Lung microvascular endothelial cell (primary cell): ENCODE measurements at regions not wholly inside any gene's neighbourhood (a gene's known extent, or its start where the extent isn't known, plus 50 kb on each side); places are given as distances from the start of the nearest gene placed in this dataset.

Experiments used
- DNase-seq, 2 donors: peaks; one replicate each; pipeline versions ENCODE4 v3.0.0 to v3.0.0-alpha.2; 2010; ENCODE audit warnings: low read depth in 2 of 2

DNA sequence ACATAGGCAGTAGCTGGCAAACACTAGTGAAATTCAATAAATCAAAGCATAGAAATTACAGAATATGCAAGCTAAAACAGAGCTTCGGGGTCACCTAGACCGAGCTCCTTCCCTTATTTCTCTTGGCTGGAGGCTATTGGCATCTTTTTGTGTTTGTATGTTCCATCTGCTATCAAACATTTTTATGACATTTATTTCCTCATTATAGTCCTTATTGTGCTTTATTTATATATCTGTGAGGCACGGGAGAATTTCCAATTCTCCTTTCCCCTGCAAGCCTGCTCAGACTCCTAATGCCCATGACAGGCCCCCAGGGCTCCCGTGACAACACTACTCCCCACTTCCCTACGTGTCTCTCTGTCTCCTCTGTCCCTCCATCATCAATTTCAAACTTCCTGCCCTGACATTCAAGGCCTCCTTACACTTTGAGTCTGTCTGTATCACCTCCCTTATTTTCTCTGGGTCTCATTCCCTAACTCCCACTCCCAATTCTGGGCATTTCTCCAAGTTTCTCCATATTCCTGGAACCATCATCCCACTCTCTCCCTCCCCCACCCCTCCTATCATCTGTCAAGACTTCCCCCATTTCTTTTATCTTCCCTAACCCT, 316.9 kb downstream of the OSR1 start:
- DNase-seq: no peak

DNA sequence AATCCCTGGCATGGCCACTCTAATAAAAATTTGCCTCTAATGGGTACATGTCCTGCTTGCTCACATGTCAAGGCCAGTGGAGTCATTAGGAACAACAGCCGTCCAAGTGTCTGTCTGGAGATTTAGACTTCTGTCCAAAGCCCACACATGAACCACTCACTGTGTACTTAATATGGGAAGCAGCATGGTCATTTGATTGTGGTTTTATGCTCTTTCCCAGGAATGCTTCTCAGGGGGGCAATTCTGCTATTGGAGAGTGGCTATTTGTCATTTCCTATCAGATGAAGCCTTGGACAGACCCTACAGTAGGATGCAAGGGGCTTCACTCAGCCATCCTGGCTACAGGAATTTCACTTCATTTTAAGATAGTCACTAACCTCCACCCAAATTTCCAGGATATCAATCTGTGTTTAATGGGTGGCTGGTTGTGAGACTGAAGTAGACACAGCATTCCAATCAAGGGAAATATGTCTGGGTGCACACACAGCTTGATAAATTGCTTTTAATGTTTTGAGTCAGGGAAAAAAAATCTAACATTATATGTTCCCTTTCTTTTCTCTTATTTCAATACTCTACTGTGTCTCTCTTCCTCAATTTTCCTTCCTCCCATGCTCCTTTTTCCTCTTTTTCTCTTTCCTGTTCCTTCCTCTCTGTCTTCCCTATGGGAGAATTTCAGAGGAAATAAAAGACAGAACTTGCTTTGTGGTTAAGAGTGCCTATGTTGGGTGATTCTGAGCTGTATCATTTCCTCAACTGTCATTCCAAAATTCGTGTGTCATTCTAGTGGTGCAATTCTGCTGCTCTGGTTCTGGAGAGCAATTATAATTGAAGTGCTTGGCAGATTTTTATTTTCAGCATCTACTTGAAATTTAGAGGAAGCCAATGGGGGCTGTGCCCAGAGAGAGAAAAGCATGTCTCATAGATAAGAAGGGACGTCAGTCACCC, 320.1 kb downstream of the OSR1 start:
- peak in 1 of 2 donors; percentile 27 for DNase-seq

DNA sequence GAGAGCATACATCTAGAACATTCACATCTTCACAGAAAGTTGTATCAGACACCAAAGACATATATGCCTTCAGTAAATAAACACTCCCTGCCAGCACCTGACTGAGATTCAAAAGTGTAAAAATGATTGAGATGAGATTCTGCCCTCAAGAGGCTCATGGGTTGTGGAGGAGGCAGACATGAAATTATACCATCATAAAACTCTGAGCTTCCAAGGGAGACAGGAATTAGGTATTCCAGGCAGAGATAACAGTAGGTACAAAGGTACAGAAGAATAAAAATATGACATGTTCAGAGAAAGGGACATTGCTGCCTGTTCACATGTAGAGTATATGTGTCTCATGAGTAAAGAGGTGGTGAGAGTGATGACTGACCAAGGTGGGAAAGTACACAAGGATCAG, 322.3 kb downstream of the OSR1 start:
- DNase-seq: no peak

DNA sequence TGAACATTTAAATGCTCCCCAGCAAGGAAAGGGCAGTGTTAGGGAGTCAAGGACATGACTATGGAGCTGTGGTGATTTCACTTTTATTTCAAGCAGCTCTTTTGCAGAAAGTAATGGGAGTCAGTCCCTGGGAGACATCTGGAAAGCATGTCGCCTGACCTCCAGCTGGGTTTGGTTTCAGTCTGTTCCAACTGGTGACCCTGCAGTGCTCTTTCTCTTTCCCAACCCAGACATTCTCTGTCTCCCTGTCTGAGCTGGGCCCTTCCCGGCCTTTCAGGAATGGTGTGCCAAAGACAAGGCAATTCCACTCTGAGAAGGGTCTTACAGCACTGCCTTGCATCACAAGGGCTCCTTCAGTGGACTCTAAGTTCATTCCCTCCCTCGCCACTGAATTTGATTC, 323.2 kb downstream of the OSR1 start:
- DNase-seq: no peak

DNA sequence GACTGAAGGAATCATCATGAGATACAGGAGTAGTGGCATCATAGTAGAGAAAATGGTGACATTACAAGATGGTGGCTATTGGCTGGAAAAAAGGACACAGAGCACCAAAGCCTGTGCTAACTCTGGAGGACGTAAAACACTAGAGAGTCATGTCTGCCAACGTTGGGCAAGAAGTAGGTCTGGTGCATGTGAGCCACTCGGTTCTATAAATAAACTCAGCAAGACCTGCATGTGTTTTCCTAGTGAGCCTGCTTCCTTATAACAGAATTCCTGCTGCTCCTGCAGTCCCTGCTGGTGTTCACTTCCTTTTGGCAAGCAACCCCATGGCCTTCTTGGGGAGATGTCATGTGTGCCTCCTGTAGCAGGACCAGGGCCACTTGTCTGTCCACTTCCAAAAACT, 325.2 kb downstream of the OSR1 start:
- DNase-seq: no peak

DNA sequence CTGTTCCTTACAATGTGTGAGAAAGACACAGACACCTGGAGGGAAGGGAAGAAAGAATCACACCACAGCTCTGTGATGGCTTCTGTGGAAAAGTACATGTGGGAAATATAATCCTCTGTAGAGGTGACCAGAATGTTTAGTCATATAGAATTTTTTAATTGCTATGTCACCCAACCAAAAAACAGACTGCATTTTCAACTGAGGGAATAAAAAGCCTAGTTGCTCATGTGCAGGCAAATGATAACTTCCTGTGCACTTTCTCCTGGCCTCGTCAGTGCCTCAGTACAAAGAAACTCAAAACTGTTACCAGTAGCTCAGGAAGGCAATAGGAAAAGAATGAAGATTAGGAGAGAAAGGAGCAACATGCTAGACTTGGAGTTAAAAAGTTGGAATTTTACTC, 326.8 kb downstream of the OSR1 start:
- no peak for DNase-seq

DNA sequence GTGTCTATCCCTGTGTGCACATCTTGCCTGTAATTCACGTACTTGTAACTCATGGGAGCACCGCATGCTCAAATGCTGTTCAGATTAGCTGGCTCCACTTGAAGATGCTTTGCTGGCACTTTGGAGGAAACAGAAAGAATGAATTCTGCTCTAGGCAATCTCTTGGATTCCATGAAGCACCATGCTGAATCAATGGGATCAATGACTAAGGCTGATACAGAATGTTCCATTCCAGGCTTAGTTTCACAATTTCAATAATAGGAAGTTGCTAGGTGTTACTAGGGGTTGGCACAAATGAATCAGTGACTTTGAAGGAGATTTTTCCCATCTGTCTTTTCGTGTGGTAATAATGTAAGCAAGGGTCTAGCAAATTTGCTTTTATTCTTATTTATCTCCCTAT, 328.8 kb downstream of the OSR1 start:
- DNase-seq: no peak

DNA sequence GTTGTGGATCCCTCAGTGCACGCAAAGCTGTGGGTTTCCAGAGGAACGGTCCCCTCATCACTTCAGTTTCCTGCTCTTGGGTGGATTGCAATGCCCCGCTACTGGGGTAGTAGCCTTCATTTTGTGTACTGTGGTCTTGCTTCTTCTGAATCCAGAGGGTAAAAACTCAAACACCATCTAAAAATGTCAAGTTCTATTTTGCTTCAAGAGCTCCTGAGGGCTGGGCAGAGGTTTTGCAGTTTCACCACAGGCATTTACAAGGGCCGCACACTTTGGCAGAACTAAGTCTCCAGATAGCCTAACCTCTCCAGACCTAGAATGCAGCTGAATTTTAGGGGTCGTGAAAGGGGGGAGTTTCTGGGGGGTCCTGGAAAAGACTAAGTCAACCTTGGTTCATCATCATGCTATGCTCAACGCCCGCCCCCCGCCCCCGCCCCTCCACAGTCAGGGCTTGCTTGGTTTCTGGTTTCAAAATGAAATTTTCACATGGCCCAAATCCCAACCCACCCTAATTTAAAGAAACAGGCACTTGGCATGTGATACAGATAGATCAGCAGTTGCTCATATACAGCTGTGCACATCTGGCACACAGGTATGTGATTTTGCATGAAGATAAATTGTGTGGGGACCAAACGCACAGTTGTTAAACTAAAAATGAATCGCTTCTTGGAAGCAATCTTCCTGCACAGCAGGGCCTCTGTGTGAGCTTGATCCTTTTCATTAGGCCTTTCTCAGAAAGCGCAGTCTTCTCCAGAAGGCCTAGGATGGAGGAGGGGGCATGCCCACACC, 329.6 kb downstream of the OSR1 start:
- DNase-seq: no peak

DNA sequence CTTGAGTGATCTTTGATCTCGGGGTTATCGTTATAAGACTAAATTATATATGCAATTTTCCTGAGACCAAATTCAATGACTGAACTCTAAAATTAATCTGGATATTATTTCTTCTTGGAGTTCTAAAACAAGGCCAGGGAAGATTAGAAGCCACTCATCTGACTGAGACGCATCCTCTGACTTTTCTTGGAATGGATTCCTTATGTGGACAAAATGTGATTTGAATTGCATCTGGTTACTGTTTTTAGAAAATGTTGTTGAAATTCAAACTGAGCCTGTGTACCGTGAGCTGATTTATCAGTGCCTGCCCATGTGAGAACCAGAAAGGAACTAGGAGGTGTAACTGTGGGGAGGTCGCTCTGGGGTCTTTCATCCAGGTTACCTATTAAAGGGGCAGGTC, 330.8 kb downstream of the OSR1 start:
- DNase-seq: no peak

DNA sequence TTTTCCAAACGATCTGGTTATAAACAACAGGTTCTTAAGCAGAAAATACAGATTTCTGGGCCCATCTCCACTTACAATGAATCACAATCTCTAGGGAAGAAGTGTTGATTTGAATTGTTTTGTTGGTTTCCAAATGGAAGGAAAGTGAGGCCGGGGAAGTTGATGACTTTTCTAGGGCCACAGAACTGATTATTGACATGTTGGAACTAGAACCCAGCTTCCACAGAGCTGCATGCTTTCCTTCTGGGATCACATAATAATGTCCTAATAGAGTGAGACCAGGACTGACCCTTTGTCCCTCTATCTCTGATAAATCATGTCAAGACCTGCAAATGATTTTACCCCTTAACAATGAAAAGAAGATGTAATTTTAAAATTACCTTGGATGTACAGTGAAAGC, 332.2 kb downstream of the OSR1 start:
- no peak for DNase-seq

DNA sequence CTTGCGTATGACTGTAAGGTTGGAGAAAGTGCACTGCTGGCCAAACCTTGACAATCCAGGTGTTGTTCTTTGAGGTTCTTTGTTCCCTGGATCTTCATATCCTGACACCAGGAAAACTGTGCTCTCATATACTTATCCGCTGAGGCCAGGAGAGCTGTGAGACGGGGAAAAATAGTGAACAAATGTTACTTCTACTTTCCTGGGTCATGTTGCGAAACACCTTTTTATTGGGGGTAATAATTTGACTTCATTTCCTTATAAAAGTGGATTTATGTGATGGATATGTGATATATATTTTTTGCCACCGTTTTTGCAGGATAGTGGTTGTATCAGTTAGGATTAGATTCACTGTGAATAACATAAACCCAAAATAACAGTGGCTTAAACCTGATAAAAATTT, 336.1 kb downstream of the OSR1 start:
- no peak for DNase-seq

DNA sequence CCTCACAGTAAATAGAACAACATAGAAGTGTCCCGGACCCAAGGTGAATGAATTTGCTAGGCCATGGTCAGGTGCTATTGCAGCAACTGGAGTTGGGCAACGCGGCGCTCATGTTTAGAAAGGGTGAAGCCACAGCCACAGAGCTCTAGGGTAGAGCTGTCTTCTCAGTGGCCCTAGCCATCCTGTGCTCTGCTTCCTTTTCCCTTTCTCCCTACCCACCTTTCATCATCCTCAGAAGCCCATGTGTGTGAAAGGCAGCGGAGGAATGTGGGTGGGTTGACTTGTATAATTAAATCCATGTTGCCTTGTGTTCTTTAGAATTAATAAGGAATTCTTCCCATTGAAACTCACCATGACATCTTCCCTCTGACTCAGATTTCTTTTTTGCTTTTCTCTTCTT, 336.7 kb downstream of the OSR1 start:
- no peak for DNase-seq

DNA sequence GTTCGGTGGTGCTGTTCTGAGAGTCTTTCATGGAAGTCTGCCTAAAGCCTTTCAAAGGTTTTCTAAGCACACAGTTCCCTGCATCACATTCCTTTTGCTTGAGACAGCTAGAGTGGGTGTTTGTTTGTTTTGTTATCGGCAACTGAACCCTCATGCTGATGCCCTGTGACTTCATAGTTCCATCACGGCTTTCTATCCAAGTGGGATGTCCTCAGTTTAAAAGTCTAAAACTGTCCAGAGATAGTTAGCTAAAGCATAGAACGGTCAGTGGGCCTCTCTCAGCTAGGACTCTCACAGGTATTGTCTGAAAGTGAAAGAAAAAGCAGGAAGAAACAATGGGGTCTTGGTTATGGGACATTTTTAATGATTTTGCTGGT, 337.3 kb downstream of the OSR1 start:
- DNase-seq: peak in 1 of 2 donors; percentile 6

DNA sequence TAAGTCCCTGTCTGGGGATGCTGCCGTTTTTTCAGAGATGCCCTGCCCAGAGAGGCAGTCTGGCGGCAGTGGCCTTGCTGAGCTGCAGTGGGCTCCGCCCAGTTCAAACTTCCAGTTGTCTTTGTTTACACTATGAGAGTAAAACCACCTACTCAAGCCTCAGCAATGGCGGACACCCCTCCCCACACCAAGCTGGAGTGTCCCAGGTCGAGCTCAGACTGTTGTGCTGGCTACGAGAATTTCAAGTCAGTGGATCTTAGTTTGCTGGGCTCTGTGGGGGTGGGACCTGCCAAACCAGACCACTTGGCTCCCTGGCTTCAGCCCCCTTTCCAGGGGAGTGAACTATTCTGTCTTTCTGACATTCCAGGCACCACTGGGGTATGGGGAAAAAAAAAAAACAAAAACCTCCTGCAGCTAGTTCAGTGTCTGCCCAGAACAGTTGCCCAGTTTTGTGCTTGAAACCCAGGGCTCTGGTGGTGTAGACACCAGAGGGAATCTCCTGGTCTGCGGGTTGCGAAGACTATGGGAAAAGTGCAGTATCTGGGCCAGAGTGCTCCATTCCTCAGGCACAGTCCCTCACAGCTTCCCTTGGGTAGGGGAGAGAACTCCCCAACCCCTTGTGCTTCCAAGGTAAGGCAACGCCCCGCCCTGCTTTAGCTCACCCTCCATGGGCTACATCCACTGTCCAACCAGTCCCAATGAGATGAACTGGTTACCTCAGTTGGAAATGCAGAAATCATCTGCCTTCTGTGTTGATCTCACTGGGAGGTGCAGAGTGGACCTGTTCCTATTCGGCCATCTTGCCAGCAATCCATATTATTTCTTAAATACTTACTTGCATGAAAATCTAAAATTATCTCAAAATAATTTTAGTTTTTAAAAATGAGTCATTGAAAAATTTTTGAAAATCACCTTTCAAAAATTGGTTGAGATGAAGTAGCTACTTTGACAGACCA, 338.0 kb downstream of the OSR1 start:
- DNase-seq: no peak

DNA sequence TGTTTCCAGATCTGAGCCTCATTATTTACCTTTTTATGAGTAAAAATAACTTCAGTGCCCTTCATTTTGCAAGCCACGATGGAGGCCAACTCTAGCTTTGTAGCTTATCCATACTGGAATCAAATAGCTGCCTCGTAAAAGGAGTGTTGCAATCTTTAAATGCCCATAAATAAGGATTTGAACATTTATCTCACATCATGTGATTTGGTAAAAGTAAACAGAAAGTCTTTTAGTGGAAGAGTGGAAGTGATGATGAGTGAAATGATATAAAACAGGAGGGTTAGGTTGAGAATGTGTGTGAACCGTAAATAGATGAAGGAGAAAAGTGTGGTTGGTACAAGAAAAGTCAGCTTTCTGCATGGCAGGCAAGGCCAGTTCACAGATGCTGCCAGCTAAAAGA, 348.9 kb downstream of the OSR1 start:
- no peak for DNase-seq

DNA sequence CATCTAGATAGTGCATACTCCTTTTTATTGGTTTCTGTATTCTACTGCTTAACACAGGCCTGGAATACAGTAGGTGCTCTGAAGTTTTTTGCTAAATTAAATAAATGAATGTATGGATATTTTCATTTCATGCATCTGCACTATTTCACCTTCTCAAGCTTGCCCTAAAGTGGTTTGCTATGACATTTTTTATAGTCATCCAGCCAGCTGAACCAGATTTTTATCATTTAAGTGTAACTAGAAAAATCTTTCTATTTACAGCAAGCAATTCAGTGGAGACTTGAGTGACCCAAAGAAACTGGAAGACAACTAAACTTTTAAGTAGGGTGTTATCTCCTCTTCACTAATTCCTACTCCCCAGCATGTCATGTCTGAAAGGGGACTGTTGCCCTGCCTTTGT, 354.9 kb downstream of the OSR1 start:
- no peak for DNase-seq

DNA sequence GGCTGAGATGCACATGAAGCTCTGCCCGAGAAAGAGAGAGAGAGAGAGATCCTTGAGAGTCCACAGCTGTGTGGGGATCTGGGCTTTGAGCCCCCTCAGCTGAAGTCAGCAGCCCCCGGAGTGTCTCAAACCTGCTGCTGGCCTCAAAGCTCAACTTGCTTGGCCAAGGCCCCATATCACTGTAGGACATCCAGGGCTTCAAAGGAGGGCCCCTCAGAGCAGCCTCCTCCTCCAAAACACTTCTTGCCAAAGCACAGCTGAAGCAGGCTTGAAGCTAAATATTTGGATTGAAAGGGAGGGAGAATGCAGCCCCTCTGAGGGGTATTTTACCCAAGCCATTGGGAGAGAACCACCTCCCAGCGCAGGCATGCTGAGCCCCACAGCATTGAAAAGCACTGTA, 357.6 kb downstream of the OSR1 start:
- DNase-seq: no peak

DNA sequence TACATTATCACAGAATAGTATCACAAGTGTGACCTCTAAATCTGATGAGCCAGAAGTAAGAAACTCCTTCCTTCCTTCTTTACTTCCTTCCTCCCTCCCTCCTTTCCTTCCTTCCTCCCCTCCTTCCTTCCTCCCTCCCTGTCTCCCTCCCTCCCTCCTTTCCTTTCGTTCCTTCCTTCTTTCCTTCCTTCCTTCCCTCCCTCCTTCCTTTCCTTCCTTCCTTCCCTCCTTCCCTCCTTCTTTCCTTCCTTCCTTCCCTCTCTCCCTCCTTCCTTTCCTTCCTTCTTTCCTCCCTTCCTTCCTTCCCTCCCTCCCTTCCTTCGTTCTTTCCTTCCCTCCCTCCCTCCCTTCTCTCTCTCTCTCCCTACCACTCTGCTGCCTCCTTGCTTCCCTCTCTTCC, 359.2 kb downstream of the OSR1 start:
- no peak for DNase-seq

DNA sequence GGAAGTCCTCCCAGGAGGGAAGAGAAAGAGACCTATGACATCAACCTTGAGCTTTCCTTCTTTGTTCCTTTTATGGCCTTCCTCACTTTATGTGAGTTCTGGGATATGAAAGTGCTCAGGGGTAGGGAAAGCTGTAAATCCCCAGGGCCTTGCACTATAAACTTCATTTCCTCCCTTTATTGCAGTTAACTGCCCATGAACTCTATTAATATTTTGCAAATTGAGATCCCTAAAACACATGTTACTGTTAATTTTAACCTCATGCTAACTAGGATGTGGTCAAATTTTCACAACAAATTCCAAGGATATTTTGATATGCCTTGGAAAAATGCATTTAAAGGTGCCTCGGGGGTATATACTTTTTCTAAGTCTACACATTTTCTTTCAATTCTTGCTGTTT, 359.9 kb downstream of the OSR1 start:
- DNase-seq: no peak

DNA sequence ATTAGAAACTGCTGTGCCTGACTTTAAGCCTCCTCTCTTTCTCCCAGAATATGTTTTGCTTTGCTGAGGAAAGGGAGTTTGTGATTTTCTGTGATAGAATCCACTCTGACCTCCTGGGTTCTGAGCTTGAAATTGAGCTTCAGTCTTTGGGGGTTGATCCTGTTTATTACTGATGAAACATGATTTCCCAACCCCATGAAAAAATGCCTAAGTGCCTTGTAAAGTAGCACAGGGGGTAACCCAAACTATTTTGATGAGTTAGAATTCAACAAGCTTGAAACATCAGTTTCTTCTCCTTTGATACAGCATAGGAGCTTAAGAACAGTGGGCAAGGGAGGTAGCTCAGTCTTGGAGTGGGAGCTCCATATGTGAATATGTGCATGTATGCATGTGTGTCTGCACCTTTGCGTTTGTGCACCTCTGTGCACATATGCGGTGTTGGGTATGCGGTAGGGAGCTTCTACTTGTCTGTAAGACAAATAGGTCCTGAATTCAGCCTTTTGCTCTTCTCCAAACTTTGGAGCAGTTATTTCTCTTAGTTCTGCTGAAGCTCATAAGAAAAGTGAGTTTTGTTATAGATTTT, 364.6 kb downstream of the OSR1 start:
- no peak for DNase-seq
